Uterus (tissue), 2 donors: ENCODE measurements at regions not wholly inside any gene's neighbourhood (a gene's known extent, or its start where the extent isn't known, plus 50 kb on each side); places are given as distances from the start of the nearest gene placed in this dataset.

ENCODE experiments used
- POLR2A ChIP-seq, 2 donors: fragments of 450-650 bp; IDR thresholded peaks; one replicate each; pipeline ENCODE4 v1.6.1; 2016; ENCODE audit warnings: antibody characterized with exemption in 2 of 2, mild to moderate bottlenecking in 1 of 2, moderate library complexity in 1 of 2
- TF ChIP-seq, protein P1 (sequence below), 4 experiments: fragments of 200-600 bp in 2 of 4; fragments of 450-650 bp in 2 of 4; sonication (generic) in 2 of 4; IDR thresholded peaks; one replicate each; pipeline ENCODE4 v1.5.1; 2016 to 2019; ENCODE audit warnings: antibody characterized with exemption in 4 of 4, mild to moderate bottlenecking in 2 of 4, moderate library complexity in 1 of 4

DNA sequence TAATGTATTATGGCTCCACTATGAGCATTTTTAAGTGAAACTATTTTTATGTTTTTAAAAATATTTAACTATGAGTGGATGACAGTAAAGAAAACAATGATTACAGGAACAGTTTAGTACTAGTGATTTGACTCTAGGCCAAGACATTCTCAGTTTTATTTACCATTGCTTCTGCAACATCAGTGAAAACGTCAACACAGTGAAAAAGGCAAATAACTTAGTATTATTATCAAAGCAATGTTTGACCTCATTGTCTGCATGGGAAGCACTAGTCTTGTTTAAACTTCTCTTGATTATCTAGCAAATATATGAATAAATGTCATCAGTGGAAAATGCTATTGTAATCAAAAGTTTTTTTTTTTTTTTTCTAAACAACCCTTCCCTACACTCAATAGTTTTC, 165.0 kb downstream of the HTR1B start:
- TF ChIP-seq, protein P1, sequence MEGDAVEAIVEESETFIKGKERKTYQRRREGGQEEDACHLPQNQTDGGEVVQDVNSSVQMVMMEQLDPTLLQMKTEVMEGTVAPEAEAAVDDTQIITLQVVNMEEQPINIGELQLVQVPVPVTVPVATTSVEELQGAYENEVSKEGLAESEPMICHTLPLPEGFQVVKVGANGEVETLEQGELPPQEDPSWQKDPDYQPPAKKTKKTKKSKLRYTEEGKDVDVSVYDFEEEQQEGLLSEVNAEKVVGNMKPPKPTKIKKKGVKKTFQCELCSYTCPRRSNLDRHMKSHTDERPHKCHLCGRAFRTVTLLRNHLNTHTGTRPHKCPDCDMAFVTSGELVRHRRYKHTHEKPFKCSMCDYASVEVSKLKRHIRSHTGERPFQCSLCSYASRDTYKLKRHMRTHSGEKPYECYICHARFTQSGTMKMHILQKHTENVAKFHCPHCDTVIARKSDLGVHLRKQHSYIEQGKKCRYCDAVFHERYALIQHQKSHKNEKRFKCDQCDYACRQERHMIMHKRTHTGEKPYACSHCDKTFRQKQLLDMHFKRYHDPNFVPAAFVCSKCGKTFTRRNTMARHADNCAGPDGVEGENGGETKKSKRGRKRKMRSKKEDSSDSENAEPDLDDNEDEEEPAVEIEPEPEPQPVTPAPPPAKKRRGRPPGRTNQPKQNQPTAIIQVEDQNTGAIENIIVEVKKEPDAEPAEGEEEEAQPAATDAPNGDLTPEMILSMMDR (IDR thresholded peaks at IDR 0.05): no peak
- no peak for TF ChIP-seq POLR2A (IDR thresholded peaks at IDR 0.05)
